GM23338 (cell line): ENCODE measurements at regions not wholly inside any gene's neighbourhood (a gene's known extent, or its start where the extent isn't known, plus 50 kb on each side); places are given as distances from the start of the nearest gene placed in this dataset.

ENCODE experiments used
- STAT1 ChIP-seq: IDR thresholded peaks from one replicate; pipeline ENCODE4 v1.6.1; 2016; ENCODE audit warnings: antibody characterized with exemption; ENCODE audit not compliant: unreplicated experiment
- ZNF331 ChIP-seq: fragments of 250-450 bp; sonication (Bioruptor Pico); IDR thresholded peaks from 2 replicates; pipeline ENCODE4 v1.5.0; 2020; ENCODE audit warnings: low read depth, mild to moderate bottlenecking, moderate library complexity

GRCh38 chr3:178895178-178895789 is 176.3 kb downstream of the ZMAT3 start (continued):
- TF ChIP-seq ZNF331 (CRISPR knock-in tag) (no peak), STAT1 (no peak)
